H9 (cell line): ENCODE measurements at regions not wholly inside any gene's neighbourhood (a gene's known extent, or its start where the extent isn't known, plus 50 kb on each side); places are given as distances from the start of the nearest gene placed in this dataset.

Experiments
- DNase-seq: peaks from one replicate; pipeline ENCODE4 v3.0.0-alpha.2; 2017
- H2AFZ ChIP-seq: one replicate; pipeline ENCODE4 v1.6.1; 2013; ENCODE audit warnings: mild to moderate bottlenecking, low read length, control low read depth, moderate library complexity
- H2AK5ac ChIP-seq: 2 replicates; pipeline ENCODE4 v1.6.1; 2013; ENCODE audit warnings: low read length, control low read depth, mixed read lengths; ENCODE audit not compliant: insufficient read length
- H2BK120ac ChIP-seq: one replicate; pipeline ENCODE4 v1.6.1; 2013; ENCODE audit warnings: low read depth, mild to moderate bottlenecking, low read length, control low read depth, inconsistent platforms; ENCODE audit not compliant: poor library complexity, severe bottlenecking
- H2BK12ac ChIP-seq: 2 replicates; pipeline ENCODE4 v1.6.1; 2013; ENCODE audit warnings: low read length, control low read depth, mixed read lengths, low read depth; ENCODE audit not compliant: insufficient read length
- H2BK15ac ChIP-seq: 2 replicates; pipeline ENCODE4 v1.6.1; 2013; ENCODE audit warnings: low read depth, low read length, control low read depth
- H2BK20ac ChIP-seq: one replicate; pipeline ENCODE4 v1.6.1; 2013; ENCODE audit warnings: low read depth, mild to moderate bottlenecking, low read length, control low read depth, inconsistent platforms; ENCODE audit not compliant: poor library complexity, severe bottlenecking
- H2BK5ac ChIP-seq: 2 replicates; pipeline ENCODE4 v1.6.1; 2013; ENCODE audit warnings: low read length, control low read depth, mixed read lengths; ENCODE audit not compliant: insufficient read length
- H3K14ac ChIP-seq: 2 replicates; pipeline ENCODE4 v1.6.1; 2013; ENCODE audit warnings: low read length, control low read depth; ENCODE audit not compliant: insufficient read depth
- H3K18ac ChIP-seq: 2 replicates; pipeline ENCODE4 v1.6.1; 2013; ENCODE audit warnings: low read depth, mild to moderate bottlenecking, mixed read lengths, low read length, control low read depth; ENCODE audit not compliant: insufficient read length
- H3K23ac ChIP-seq: 2 replicates; pipeline ENCODE4 v1.6.1; 2013; ENCODE audit warnings: low read length, control low read depth, mixed read lengths, low read depth; ENCODE audit not compliant: insufficient read length
- H3K23me2 ChIP-seq: 2 replicates; pipeline ENCODE4 v1.6.1; 2013; ENCODE audit warnings: low read depth, mild to moderate bottlenecking, mixed read lengths, low read length, control low read depth; ENCODE audit not compliant: insufficient read length, poor library complexity, severe bottlenecking
- H3K27ac ChIP-seq: 2 replicates; pipeline ENCODE4 v1.5.1; 2013; ENCODE audit warnings: low read length, control low read depth, mixed read lengths, low read depth; ENCODE audit not compliant: insufficient read length
- H3K27me3 ChIP-seq: 2 replicates; pipeline ENCODE4 v1.6.1; 2013; ENCODE audit warnings: low read length, control low read depth, inconsistent platforms; ENCODE audit not compliant: insufficient read depth
- H3K4ac ChIP-seq: 2 replicates; pipeline ENCODE4 v1.6.1; 2013; ENCODE audit warnings: low read depth, mild to moderate bottlenecking, control low read depth, inconsistent platforms, low read length, moderate library complexity
- H3K4me1 ChIP-seq: 2 replicates; pipeline ENCODE4 v1.6.1; 2013; ENCODE audit warnings: low read length, control low read depth, inconsistent platforms; ENCODE audit not compliant: insufficient read depth
- H3K4me2 ChIP-seq: 2 replicates; pipeline ENCODE4 v1.6.1; 2013; ENCODE audit warnings: low read length, control low read depth, mixed read lengths; ENCODE audit not compliant: insufficient read length, insufficient read depth
- H3K56ac ChIP-seq: 2 replicates; pipeline ENCODE4 v1.6.1; 2013; ENCODE audit warnings: low read depth, mild to moderate bottlenecking, mixed read lengths, low read length, control low read depth; ENCODE audit not compliant: insufficient read length
- H3K79me1 ChIP-seq: 2 replicates; pipeline ENCODE4 v1.6.1; 2013; ENCODE audit warnings: low read depth, mild to moderate bottlenecking, moderate library complexity, low read length, control low read depth, inconsistent platforms; ENCODE audit not compliant: insufficient read depth, poor library complexity, severe bottlenecking
- H3K79me2 ChIP-seq: 2 replicates; pipeline ENCODE4 v1.6.1; 2013; ENCODE audit warnings: low read length, control low read depth, inconsistent platforms; ENCODE audit not compliant: insufficient read depth
- H3K9ac ChIP-seq: 2 replicates; pipeline ENCODE4 v1.6.1; 2013; ENCODE audit warnings: low read length, control low read depth, mixed read lengths; ENCODE audit not compliant: insufficient read length; ENCODE audit errors: extremely low read depth
- H3K9me3 ChIP-seq: one replicate; pipeline ENCODE4 v1.6.1; 2013; ENCODE audit warnings: low read depth, low read length, inconsistent platforms; ENCODE audit not compliant: control insufficient read depth
- H3T11ph ChIP-seq: one replicate; pipeline ENCODE4 v1.6.1; 2013; ENCODE audit warnings: mild to moderate bottlenecking, low read length, control low read depth, inconsistent platforms
- H4K20me1 ChIP-seq: one replicate; pipeline ENCODE4 v1.6.1; 2013; ENCODE audit not compliant: control insufficient read depth, insufficient read length, insufficient read depth
- H4K5ac ChIP-seq: 2 replicates; pipeline ENCODE4 v1.6.1; 2013; ENCODE audit warnings: low read depth, mild to moderate bottlenecking, mixed read lengths, low read length, control low read depth; ENCODE audit not compliant: insufficient read length
- H4K8ac ChIP-seq: replicated peaks from 2 replicates; pipeline ENCODE4 v1.6.1; 2013; ENCODE audit warnings: low read length, control low read depth, mixed read lengths, low read depth; ENCODE audit not compliant: insufficient read length
- H4K91ac ChIP-seq: 2 replicates; pipeline ENCODE4 v1.6.1; 2013; ENCODE audit warnings: low read depth, mild to moderate bottlenecking, moderate library complexity, mixed read lengths, low read length, control low read depth; ENCODE audit not compliant: insufficient read length
- H3K27ac Mint-ChIP-seq, 3 experiments: 2 replicates in 2 of 3; 3 replicates in 1 of 3; pipeline ENCODE4 v1.8.0; 2020 to 2021; ENCODE audit warnings: mixed read lengths in 3 of 3, mild to moderate bottlenecking in 1 of 3, moderate library complexity in 1 of 3
- H3K27me3 Mint-ChIP-seq: 2 replicates; pipeline ENCODE4 v1.8.0; 2021; ENCODE audit warnings: low read depth, mild to moderate bottlenecking, moderate library complexity, mixed read lengths
- H3K36me3 Mint-ChIP-seq, 3 experiments: 2 replicates in 2 of 3; 3 replicates in 1 of 3; pipeline ENCODE4 v1.8.0; 2020 to 2021; ENCODE audit warnings: low read depth in 3 of 3, mixed read lengths in 3 of 3; ENCODE audit not compliant: insufficient read depth in 1 of 3
- H3K4me1 Mint-ChIP-seq, 2 experiments: 2 replicates each; pipeline ENCODE4 v1.8.0; 2020; ENCODE audit warnings: mixed read lengths in 2 of 2
- H3K4me3 Mint-ChIP-seq, 2 experiments: 2 replicates in 1 of 2; 3 replicates in 1 of 2; pipeline ENCODE4 v1.8.0; 2020 to 2021; ENCODE audit warnings: mild to moderate bottlenecking in 2 of 2, mixed read lengths in 2 of 2, moderate library complexity in 1 of 2
- H3K9me3 Mint-ChIP-seq, 2 experiments: 2 replicates in 1 of 2; 3 replicates in 1 of 2; pipeline ENCODE4 v1.8.0; 2020; ENCODE audit warnings: mild to moderate bottlenecking in 2 of 2, mixed read lengths in 2 of 2, moderate library complexity in 1 of 2
- CTCF ChIP-seq: fragments of 200-600 bp; sonication (generic); conservative IDR thresholded peaks from 3 replicates; pipeline ENCODE4 v1.8.0; 2021; ENCODE audit warnings: antibody characterized with exemption, mild to moderate bottlenecking
- WGBS: extraction: QIAGEN DNeasy Blood & Tissue Kit; methylation state at CpG from one replicate; pipeline ENCODE4 v1.1.7; 2013; ENCODE audit warnings: missing lambda C conversion rate, low lambda C conversion rate, mixed read lengths; ENCODE audit not compliant: insufficient read length; ENCODE audit errors: extremely low coverage; 5-methylcytosine and 5-hydroxymethylcytosine counted together

GRCh38 chr17:77677630-77678029, 280.9 kb upstream of the TNRC6C start:
- Histone ChIP-seq H3K18ac (no peak overlapping the region), H2BK12ac (no peak overlapping the region), H3K23ac (no peak overlapping the region), H2BK20ac (no peak overlapping the region), H4K8ac (no peak overlapping the region), H4K91ac (no peak overlapping the region), H2BK5ac (no peak overlapping the region), H3T11ph (no peak overlapping the region), H3K79me2 (no peaks in the 10 kb centered on the region), H3K27me3 (no peaks in the 10 kb centered on the region; the same call in 1 of the 2 replicates), H3K23me2 (no peaks in the 10 kb centered on the region), H4K20me1 (peaks cover 2% of the 10 kb centered on the region), H2BK15ac (no peak overlapping the region), H2AFZ (no peak overlapping the region), H3K9ac (no peak overlapping the region), H3K79me1 (no peaks in the 10 kb centered on the region), H4K5ac (no peak overlapping the region), H3K9me3 (no peaks in the 10 kb centered on the region), H3K4ac (no peak overlapping the region), H3K4me1 (no peaks in the 10 kb centered on the region), H3K56ac (no peak overlapping the region), H2AK5ac (no peak overlapping the region), H3K4me2 (no peak overlapping the region), H2BK120ac (no peak overlapping the region), H3K27ac (no peak overlapping the region), H3K14ac (no peak overlapping the region)
- Mint-ChIP-seq H3K4me3 (no peak overlapping the region), H3K9me3 (peaks cover 2 to 4% of the 10 kb centered on the region in 2 experiments; a peak in 3 of 5 replicates), H3K27me3 (peaks cover 26% of the 10 kb centered on the region), H3K36me3 (no peaks in the 10 kb centered on the region), H3K4me1 (peaks cover 0 to 15% of the 10 kb centered on the region in 2 experiments; a peak in 2 of 4 replicates), H3K27ac (no peak overlapping the region)
- no CpG with 5 or more reads among the region's 13 CpGs for WGBS
- no peak for TF ChIP-seq CTCF
- DNase-seq = no peak
